ENCODE measurements at regions not wholly inside any gene's neighbourhood (a gene's known extent, or its start where the extent isn't known, plus 50 kb on each side); places are given as distances from the start of the nearest gene placed in this dataset.

GRCh38 chr12:94812345-94812744 is 162.0 kb upstream of the TMCC3 start:
- TF ChIP-seq, protein P1, sequence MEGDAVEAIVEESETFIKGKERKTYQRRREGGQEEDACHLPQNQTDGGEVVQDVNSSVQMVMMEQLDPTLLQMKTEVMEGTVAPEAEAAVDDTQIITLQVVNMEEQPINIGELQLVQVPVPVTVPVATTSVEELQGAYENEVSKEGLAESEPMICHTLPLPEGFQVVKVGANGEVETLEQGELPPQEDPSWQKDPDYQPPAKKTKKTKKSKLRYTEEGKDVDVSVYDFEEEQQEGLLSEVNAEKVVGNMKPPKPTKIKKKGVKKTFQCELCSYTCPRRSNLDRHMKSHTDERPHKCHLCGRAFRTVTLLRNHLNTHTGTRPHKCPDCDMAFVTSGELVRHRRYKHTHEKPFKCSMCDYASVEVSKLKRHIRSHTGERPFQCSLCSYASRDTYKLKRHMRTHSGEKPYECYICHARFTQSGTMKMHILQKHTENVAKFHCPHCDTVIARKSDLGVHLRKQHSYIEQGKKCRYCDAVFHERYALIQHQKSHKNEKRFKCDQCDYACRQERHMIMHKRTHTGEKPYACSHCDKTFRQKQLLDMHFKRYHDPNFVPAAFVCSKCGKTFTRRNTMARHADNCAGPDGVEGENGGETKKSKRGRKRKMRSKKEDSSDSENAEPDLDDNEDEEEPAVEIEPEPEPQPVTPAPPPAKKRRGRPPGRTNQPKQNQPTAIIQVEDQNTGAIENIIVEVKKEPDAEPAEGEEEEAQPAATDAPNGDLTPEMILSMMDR (IDR thresholded peaks at IDR 0.05), result no peak
- TF ChIP-seq POLR2AphosphoS5 (IDR thresholded peaks at IDR 0.05; ENCODE audit: insufficient read depth in 1 of 2, low read depth in 1 of 2) (no peak), POLR2A (IDR thresholded peaks at IDR 0.05) (no peak)
